IMR-90 (cell line): ENCODE measurements at regions not wholly inside any gene's neighbourhood (a gene's known extent, or its start where the extent isn't known, plus 50 kb on each side); places are given as distances from the start of the nearest gene placed in this dataset.

Source experiments
- ATAC-seq: fragments of 200-7000 bp; cut with Tn5 transposase; 2 replicates; pipeline ENCODE4 v1.9.1; 2020; ENCODE audit warnings: low read depth, mild to moderate bottlenecking, moderate library complexity
- BruUV-seq: library from RNA; stranded (reverse); fragments of 400-500 nt; replicated peaks from 2 replicates; lab custom pipeline; 2021; lab: Mats Ljungman, UMichigan
- CTCF ChIA-PET: fragments of 300-600 bp; formaldehyde crosslinking; extraction: SDS; loops from one replicate; lab custom pipeline; 2021; ENCODE audit warnings: antibody characterized with exemption; lab: Yijun Ruan, JAX
- POLR2A ChIA-PET: fragments of 300-600 bp; sonication (Branson Sonifier 250); formaldehyde crosslinking; loops from one replicate; lab custom pipeline; 2022; ENCODE audit warnings: antibody characterized with exemption; ENCODE audit not compliant: unreplicated experiment; lab: Charles Lee
- DNase-seq: peaks from one replicate; pipeline ENCODE4 v3.0.0; 2013
- H2AFZ ChIP-seq: replicated peaks from 2 replicates; pipeline ENCODE3; 2013; ENCODE audit warnings: low read length, mild to moderate bottlenecking; ENCODE audit not compliant: poor library complexity
- H2AK5ac ChIP-seq: 2 replicates; pipeline ENCODE4 v1.6.1; 2013; ENCODE audit warnings: low read depth, low read length, inconsistent platforms
- H2AK9ac ChIP-seq: replicated peaks from 2 replicates; pipeline ENCODE3; 2013; ENCODE audit warnings: mild to moderate bottlenecking, low read depth, low read length, moderate library complexity; ENCODE audit not compliant: poor library complexity
- H2BK120ac ChIP-seq: 2 replicates; pipeline ENCODE4 v1.6.1; 2013; ENCODE audit warnings: low read depth, low read length, inconsistent platforms
- H2BK15ac ChIP-seq: 3 replicates; pipeline ENCODE4 v1.6.1; 2013; ENCODE audit warnings: low read depth, low read length, inconsistent platforms
- H2BK20ac ChIP-seq: 2 replicates; pipeline ENCODE4 v1.6.1; 2013; ENCODE audit warnings: low read depth, mild to moderate bottlenecking, inconsistent platforms, low read length, moderate library complexity
- H2BK5ac ChIP-seq: 2 replicates; pipeline ENCODE4 v1.6.1; 2013; ENCODE audit warnings: mild to moderate bottlenecking, low read depth, low read length, inconsistent platforms; ENCODE audit not compliant: poor library complexity, severe bottlenecking
- H3K14ac ChIP-seq: replicated peaks from 2 replicates; pipeline ENCODE4 v1.6.1; 2013; ENCODE audit warnings: low read depth, low read length, inconsistent platforms
- H3K18ac ChIP-seq: 2 replicates; pipeline ENCODE4 v1.6.1; 2013; ENCODE audit warnings: low read depth, low read length, control low read depth
- H3K23ac ChIP-seq: 2 replicates; pipeline ENCODE4 v1.6.1; 2013; ENCODE audit warnings: low read depth, low read length, inconsistent platforms
- H3K27ac ChIP-seq: 2 replicates; pipeline ENCODE4 v1.5.1; 2013; ENCODE audit warnings: mild to moderate bottlenecking, control low read depth, low read length; ENCODE audit not compliant: insufficient read depth
- H3K27me3 ChIP-seq: 2 replicates; pipeline ENCODE4 v1.6.1; 2013; ENCODE audit warnings: low read length; ENCODE audit not compliant: control insufficient read depth, insufficient read depth
- H3K36me3 ChIP-seq: 2 replicates; pipeline ENCODE4 v1.6.1; 2013; ENCODE audit warnings: low read length, mixed read lengths; ENCODE audit not compliant: control insufficient read depth, insufficient read depth
- H3K4ac ChIP-seq: 2 replicates; pipeline ENCODE4 v1.6.1; 2013; ENCODE audit warnings: low read depth, low read length, inconsistent platforms
- H3K4me1 ChIP-seq: 2 replicates; pipeline ENCODE4 v1.6.1; 2013; ENCODE audit warnings: low read length, mixed read lengths; ENCODE audit not compliant: control insufficient read depth, insufficient read depth
- H3K4me2 ChIP-seq: 2 replicates; pipeline ENCODE4 v1.6.1; 2013; ENCODE audit warnings: low read depth, mild to moderate bottlenecking, control low read depth, low read length, moderate library complexity
- H3K4me3 ChIP-seq: 2 replicates; pipeline ENCODE4 v1.5.1; 2013; ENCODE audit warnings: low read depth, mild to moderate bottlenecking, control low read depth, low read length, moderate library complexity; ENCODE audit not compliant: insufficient read depth
- H3K56ac ChIP-seq: 2 replicates; pipeline ENCODE4 v1.6.1; 2013; ENCODE audit warnings: low read length, inconsistent platforms; ENCODE audit not compliant: insufficient read depth; ENCODE audit errors: extremely low read depth
- H3K79me1 ChIP-seq, 2 experiments: 2 replicates each; pipeline ENCODE4 v1.6.1; 2013; ENCODE audit warnings: low read length in 2 of 2, inconsistent platforms in 1 of 2, low read depth in 1 of 2
- H3K9ac ChIP-seq: 2 replicates; pipeline ENCODE4 v1.6.1; 2013; ENCODE audit warnings: low read depth, low read length, control low read depth
- H3K9me1 ChIP-seq: 2 replicates; pipeline ENCODE4 v1.6.1; 2013; ENCODE audit warnings: low read length, inconsistent platforms; ENCODE audit not compliant: insufficient read depth
- H3K9me3 ChIP-seq: 2 replicates; pipeline ENCODE4 v1.6.1; 2013; ENCODE audit warnings: low read length; ENCODE audit not compliant: control insufficient read depth, insufficient read depth
- H4K20me1 ChIP-seq: 2 replicates; pipeline ENCODE4 v1.6.1; 2013; ENCODE audit warnings: low read length, inconsistent platforms; ENCODE audit not compliant: insufficient read depth
- H4K5ac ChIP-seq: 2 replicates; pipeline ENCODE4 v1.6.1; 2013; ENCODE audit warnings: mild to moderate bottlenecking, low read depth, low read length, control low read depth
- H4K8ac ChIP-seq, 2 experiments: 2 replicates each; pipeline ENCODE4 v1.6.1; 2013; ENCODE audit warnings: low read depth in 2 of 2, low read length in 2 of 2, control low read depth in 1 of 2, inconsistent platforms in 1 of 2
- H4K91ac ChIP-seq: 2 replicates; pipeline ENCODE4 v1.6.1; 2013; ENCODE audit warnings: low read depth, low read length, inconsistent platforms; ENCODE audit not compliant: insufficient read depth
- BHLHE40 ChIP-seq: fragments of 150-350 bp; IDR thresholded peaks from 2 replicates; pipeline ENCODE4 v1.6.1; 2016; ENCODE audit warnings: mild to moderate bottlenecking, low read depth, low read length
- CHD1 ChIP-seq: IDR thresholded peaks from 2 replicates; pipeline ENCODE4 v1.6.1; 2012; ENCODE audit warnings: low read depth, low read length, improper control_type of control experiment
- FOS ChIP-seq: fragments of 150-350 bp; IDR thresholded peaks from 2 replicates; pipeline ENCODE4 v1.6.1; 2016; ENCODE audit warnings: low read depth, low read length
- MAFK ChIP-seq: IDR thresholded peaks from 2 replicates; pipeline ENCODE4 v1.6.1; 2012; ENCODE audit warnings: low read depth, low read length, improper control_type of control experiment
- NFE2L2 ChIP-seq: fragments of 150-350 bp; IDR thresholded peaks from 2 replicates; pipeline ENCODE4 v1.6.1; 2016; ENCODE audit warnings: low read depth, mild to moderate bottlenecking, low read length
- RAD21 ChIP-seq: IDR thresholded peaks from 2 replicates; pipeline ENCODE4 v1.6.1; 2012; ENCODE audit warnings: low read length, improper control_type of control experiment
- WGBS, 2 experiments: methylation state at CpG; one replicate each; pipeline versions ENCODE4 v1.1.5 to v1.1.7; 2013; ENCODE audit warnings: missing lambda C conversion rate in 2 of 2; ENCODE audit not compliant: insufficient read length in 1 of 2; ENCODE audit errors: extremely low coverage in 2 of 2; 5-methylcytosine and 5-hydroxymethylcytosine counted together
- dilution Hi-C: fragments of 300-500 bp; cut with HindIII; formaldehyde crosslinking; loops from one replicate; pipeline ENCODE4 v1.14.3; 2018; ENCODE audit warnings: low sequenced_read_pairs; ENCODE audit not compliant: unreplicated experiment
- in situ Hi-C: fragments of 300-500 bp; cut with MboI; formaldehyde crosslinking; loops from 3 replicates; pipeline ENCODE4 v1.14.3; 2019; ENCODE audit warnings: low sequenced_read_pairs, inconsistent platforms, mixed read lengths
- intact Hi-C: fragments of 100-400 bp; cut with micrococcal nuclease; formaldehyde crosslinking; loops from 2 replicates; pipeline ENCODE4 v1.10.0; 2022
- TF ChIP-seq, protein P1 (sequence below): fragments of 150-350 bp; IDR thresholded peaks from 2 replicates; pipeline ENCODE4 v1.6.1; 2017; ENCODE audit warnings: mild to moderate bottlenecking, antibody characterized with exemption, low read length, low read depth
- TF ChIP-seq, protein P2 (sequence below): fragments of 150-350 bp; IDR thresholded peaks from 2 replicates; pipeline ENCODE4 v1.6.1; 2016; ENCODE audit warnings: low read depth, mild to moderate bottlenecking, low read length, moderate library complexity, borderline replicate concordance

DNA sequence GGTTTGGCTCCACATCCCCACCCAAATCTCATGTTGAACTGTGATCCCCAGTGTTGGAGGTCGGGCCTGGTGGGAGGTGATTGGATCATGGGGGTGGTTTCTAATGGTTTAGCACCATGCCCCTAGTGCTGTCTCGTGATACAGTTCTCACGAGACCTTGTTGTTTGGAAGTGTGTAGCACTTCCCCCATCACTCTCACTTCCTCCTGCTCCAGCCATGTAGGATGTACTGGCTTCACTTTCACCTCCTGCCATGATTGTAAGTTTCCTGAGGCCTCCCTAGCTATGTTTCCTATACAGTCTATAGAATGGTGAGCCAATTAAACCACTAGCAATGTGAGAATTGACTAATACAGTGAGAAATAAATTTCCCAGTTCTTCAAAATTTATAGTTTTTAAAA is 325.9 kb downstream of the FSIP2 start:
- Histone ChIP-seq H3K9ac (no peak overlapping the region), H2BK20ac (no peak overlapping the region), H4K8ac (no peak overlapping the region), H3K23ac (no peak overlapping the region), H4K5ac (no peak overlapping the region), H2BK120ac (no peak overlapping the region), H3K4me1 (no peaks in the 10 kb centered on the region), H3K9me3 (no peaks in the 10 kb centered on the region), H3K36me3 (no peaks in the 10 kb centered on the region), H2BK15ac (no peak overlapping the region), H3K18ac (no peak overlapping the region), H3K27ac (no peak overlapping the region), H2AK5ac (no peak overlapping the region), H3K79me1 (no peaks in the 10 kb centered on the region), H2AK9ac (no peak overlapping the region), H4K91ac (no peak overlapping the region), H3K4me3 (no peak overlapping the region), H2AFZ (no peak overlapping the region), H3K4ac (no peak overlapping the region), H3K14ac (no peak overlapping the region), H2BK5ac (no peak overlapping the region), H4K20me1 (no peaks in the 10 kb centered on the region), H3K9me1 (no peaks in the 10 kb centered on the region; the same call in 1 of the 2 replicates), H3K27me3 (no peaks in the 10 kb centered on the region), H3K56ac (no peak overlapping the region), H3K4me2 (no peak overlapping the region)
- no TSS peak for BruUV-seq
- POLR2A ChIA-PET: no interaction called here
- DNase-seq (no peak), ATAC-seq (no peak)
- dilution Hi-C loops (no loop called here), in situ Hi-C loops (no loop called here), intact Hi-C loops (no loop called here)
- CTCF ChIA-PET: no interaction called here
- whole genome bisulfite sequencing, 2 experiments: no CpG with 5 or more reads among the region's 3 CpGs
- no peak for TF ChIP-seq NFE2L2
- TF ChIP-seq MAFK: no peak
- TF ChIP-seq, protein P1, sequence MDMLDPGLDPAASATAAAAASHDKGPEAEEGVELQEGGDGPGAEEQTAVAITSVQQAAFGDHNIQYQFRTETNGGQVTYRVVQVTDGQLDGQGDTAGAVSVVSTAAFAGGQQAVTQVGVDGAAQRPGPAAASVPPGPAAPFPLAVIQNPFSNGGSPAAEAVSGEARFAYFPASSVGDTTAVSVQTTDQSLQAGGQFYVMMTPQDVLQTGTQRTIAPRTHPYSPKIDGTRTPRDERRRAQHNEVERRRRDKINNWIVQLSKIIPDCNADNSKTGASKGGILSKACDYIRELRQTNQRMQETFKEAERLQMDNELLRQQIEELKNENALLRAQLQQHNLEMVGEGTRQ: no peak
- TF ChIP-seq, protein P2, sequence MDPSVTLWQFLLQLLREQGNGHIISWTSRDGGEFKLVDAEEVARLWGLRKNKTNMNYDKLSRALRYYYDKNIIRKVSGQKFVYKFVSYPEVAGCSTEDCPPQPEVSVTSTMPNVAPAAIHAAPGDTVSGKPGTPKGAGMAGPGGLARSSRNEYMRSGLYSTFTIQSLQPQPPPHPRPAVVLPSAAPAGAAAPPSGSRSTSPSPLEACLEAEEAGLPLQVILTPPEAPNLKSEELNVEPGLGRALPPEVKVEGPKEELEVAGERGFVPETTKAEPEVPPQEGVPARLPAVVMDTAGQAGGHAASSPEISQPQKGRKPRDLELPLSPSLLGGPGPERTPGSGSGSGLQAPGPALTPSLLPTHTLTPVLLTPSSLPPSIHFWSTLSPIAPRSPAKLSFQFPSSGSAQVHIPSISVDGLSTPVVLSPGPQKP: no peak
- no peak for TF ChIP-seq BHLHE40
- no peak for TF ChIP-seq RAD21
- TF ChIP-seq FOS: no peak
- no peak for TF ChIP-seq CHD1
